ENCODE measurements at regions not wholly inside any gene's neighbourhood (a gene's known extent, or its start where the extent isn't known, plus 50 kb on each side); places are given as distances from the start of the nearest gene placed in this dataset.

DNA sequence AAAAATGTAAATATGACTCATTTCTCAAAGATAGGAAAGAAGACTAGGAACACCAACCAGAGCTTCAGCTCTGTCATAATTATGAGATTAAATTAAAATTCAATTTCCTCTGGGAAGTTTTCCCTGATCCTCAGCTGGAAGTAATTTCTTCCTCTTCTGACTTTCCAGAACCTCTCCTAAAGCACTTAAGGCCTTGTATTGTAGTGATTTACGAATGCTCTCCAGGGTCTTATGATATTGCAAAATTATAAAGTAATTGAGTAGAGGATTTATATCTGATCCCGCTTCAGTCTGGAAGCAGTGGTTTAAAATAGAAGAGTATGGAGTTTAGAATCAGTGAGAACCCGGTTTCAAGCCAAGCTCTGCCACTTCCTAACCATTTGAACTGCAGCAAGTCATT, 279.8 kb downstream of the ZPLD1 start:
- H4K5ac ChIP-seq (ENCODE audit: insufficient read length, low read depth, low read length): no peak overlapping the region
- no CpG with 5 or more reads among the region's 3 CpGs for WGBS (ENCODE audit: extremely low coverage, insufficient read length, low lambda C conversion rate)
- H3K4ac ChIP-seq (ENCODE audit: low read depth, low read length): no peak overlapping the region
- no peak overlapping the region for H4K8ac ChIP-seq (replicated peaks; ENCODE audit: insufficient read length, low read depth, low read length)
- no peaks in the 10 kb centered on the region for H3K79me1 ChIP-seq (ENCODE audit: insufficient read depth, low read depth, low read length, poor library complexity, severe bottlenecking)
- no peaks in the 10 kb centered on the region for H3K4me1 ChIP-seq (ENCODE audit: insufficient read depth, low read length)
- no peak overlapping the region for H3K9ac ChIP-seq (ENCODE audit: extremely low read depth, insufficient read length, low read length)
- no peak overlapping the region for H2BK12ac ChIP-seq (ENCODE audit: insufficient read length, low read depth, low read length)
- H3K14ac ChIP-seq (ENCODE audit: insufficient read depth, low read length): no peak overlapping the region
- Mint-ChIP-seq H3K27ac (no peak overlapping the region), H3K4me3 (no peak overlapping the region), H3K36me3 (ENCODE audit: insufficient read depth in 1 of 3, low read depth in 3 of 3) (no peaks in the 10 kb centered on the region), H3K27me3 (ENCODE audit: low read depth) (no peaks in the 10 kb centered on the region), H3K4me1 (no peaks in the 10 kb centered on the region), H3K9me3 (no peaks in the 10 kb centered on the region)
- no peaks in the 10 kb centered on the region for H4K20me1 ChIP-seq (ENCODE audit: control insufficient read depth, insufficient read depth, insufficient read length)
- H3K79me2 ChIP-seq (ENCODE audit: insufficient read depth, low read length): no peaks in the 10 kb centered on the region
- H3K27me3 ChIP-seq (ENCODE audit: insufficient read depth, low read length): no peaks in the 10 kb centered on the region
- no peak overlapping the region for H3K56ac ChIP-seq (ENCODE audit: insufficient read length, low read depth, low read length)
- H3T11ph ChIP-seq (ENCODE audit: low read length): no peak overlapping the region
- no peak overlapping the region for H4K91ac ChIP-seq (ENCODE audit: insufficient read length, low read depth, low read length)
- no peak overlapping the region for H3K23ac ChIP-seq (ENCODE audit: insufficient read length, low read depth, low read length)
- TF ChIP-seq, protein P1, sequence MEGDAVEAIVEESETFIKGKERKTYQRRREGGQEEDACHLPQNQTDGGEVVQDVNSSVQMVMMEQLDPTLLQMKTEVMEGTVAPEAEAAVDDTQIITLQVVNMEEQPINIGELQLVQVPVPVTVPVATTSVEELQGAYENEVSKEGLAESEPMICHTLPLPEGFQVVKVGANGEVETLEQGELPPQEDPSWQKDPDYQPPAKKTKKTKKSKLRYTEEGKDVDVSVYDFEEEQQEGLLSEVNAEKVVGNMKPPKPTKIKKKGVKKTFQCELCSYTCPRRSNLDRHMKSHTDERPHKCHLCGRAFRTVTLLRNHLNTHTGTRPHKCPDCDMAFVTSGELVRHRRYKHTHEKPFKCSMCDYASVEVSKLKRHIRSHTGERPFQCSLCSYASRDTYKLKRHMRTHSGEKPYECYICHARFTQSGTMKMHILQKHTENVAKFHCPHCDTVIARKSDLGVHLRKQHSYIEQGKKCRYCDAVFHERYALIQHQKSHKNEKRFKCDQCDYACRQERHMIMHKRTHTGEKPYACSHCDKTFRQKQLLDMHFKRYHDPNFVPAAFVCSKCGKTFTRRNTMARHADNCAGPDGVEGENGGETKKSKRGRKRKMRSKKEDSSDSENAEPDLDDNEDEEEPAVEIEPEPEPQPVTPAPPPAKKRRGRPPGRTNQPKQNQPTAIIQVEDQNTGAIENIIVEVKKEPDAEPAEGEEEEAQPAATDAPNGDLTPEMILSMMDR (conservative IDR thresholded peaks at IDR 0.05): no peak
- H2BK5ac ChIP-seq (ENCODE audit: insufficient read length, low read length): no peak overlapping the region
- no peaks in the 10 kb centered on the region for H3K9me3 ChIP-seq (ENCODE audit: control insufficient read depth, low read depth, low read length)
- no peak for DNase-seq
- no peak overlapping the region for H2AK5ac ChIP-seq (ENCODE audit: insufficient read length, low read length)
- H2BK120ac ChIP-seq (ENCODE audit: low read depth, low read length, poor library complexity, severe bottlenecking): no peak overlapping the region
- H3K18ac ChIP-seq (ENCODE audit: insufficient read length, low read depth, low read length): no peak overlapping the region
- H2BK20ac ChIP-seq (ENCODE audit: low read depth, low read length, poor library complexity, severe bottlenecking): no peak overlapping the region
- no peak overlapping the region for H2AFZ ChIP-seq (ENCODE audit: low read length)
- H3K4me2 ChIP-seq (ENCODE audit: insufficient read depth, insufficient read length, low read length): no peak overlapping the region
- H3K23me2 ChIP-seq (ENCODE audit: insufficient read length, low read depth, low read length, poor library complexity, severe bottlenecking): no peaks in the 10 kb centered on the region
- no peak overlapping the region for H3K27ac ChIP-seq (ENCODE audit: insufficient read length, low read depth, low read length)
- no peak overlapping the region for H2BK15ac ChIP-seq (ENCODE audit: low read depth, low read length)
